HepG2 (cell line): ENCODE measurements at regions not wholly inside any gene's neighbourhood (a gene's known extent, or its start where the extent isn't known, plus 50 kb on each side); places are given as distances from the start of the nearest gene placed in this dataset.

ENCODE experiments used
- EP300 ChIP-seq, 3 experiments: sonication (generic) in 1 of 3; formaldehyde crosslinking in 1 of 3; IDR thresholded peaks; 2 replicates each; pipeline versions ENCODE4 v1.5.1 to v1.6.1; 2011 to 2020; ENCODE audit warnings: low read depth in 2 of 3, low read length in 2 of 3, borderline replicate concordance in 1 of 3, improper control_type of control experiment in 1 of 3, mild to moderate bottlenecking in 1 of 3, missing genetic modification reagents in 1 of 3, moderate library complexity in 1 of 3
- FOXK1 ChIP-seq: sonication (generic); formaldehyde crosslinking; IDR thresholded peaks from 2 replicates; pipeline ENCODE4 v1.4.0; 2020; ENCODE audit warnings: low read depth, missing genetic modification reagents, borderline replicate concordance
- NCOA1 ChIP-seq: sonication (generic); formaldehyde crosslinking; IDR thresholded peaks from 2 replicates; pipeline ENCODE4 v1.9.0; 2021; ENCODE audit warnings: missing genetic modification reagents
- PCBP1 ChIP-seq: fragments of 200-400 bp; formaldehyde crosslinking; IDR thresholded peaks from 2 replicates; pipeline ENCODE4 v1.6.1; 2017; ENCODE audit warnings: mild to moderate bottlenecking, low read depth, low read length, borderline replicate concordance
- SMC3 ChIP-seq: IDR thresholded peaks from 2 replicates; pipeline ENCODE4 v1.6.1; 2011; ENCODE audit warnings: low read length, improper control_type of control experiment
- YY1 ChIP-seq: IDR thresholded peaks from 2 replicates; pipeline ENCODE4 v1.6.1; 2011; ENCODE audit warnings: low read length, low read depth, moderate library complexity, mild to moderate bottlenecking; ENCODE audit not compliant: insufficient read depth, insufficient replicate concordance
- TF ChIP-seq, protein P1 (sequence below): IDR thresholded peaks from 2 replicates; pipeline ENCODE4 v1.6.1; 2012; ENCODE audit warnings: low read length, improper control_type of control experiment
- TF ChIP-seq, protein P2 (sequence below): sonication (generic); formaldehyde crosslinking; IDR thresholded peaks from 2 replicates; pipeline ENCODE4 v1.4.0; 2020; ENCODE audit warnings: missing genetic modification reagents

- TF ChIP-seq, protein P1, sequence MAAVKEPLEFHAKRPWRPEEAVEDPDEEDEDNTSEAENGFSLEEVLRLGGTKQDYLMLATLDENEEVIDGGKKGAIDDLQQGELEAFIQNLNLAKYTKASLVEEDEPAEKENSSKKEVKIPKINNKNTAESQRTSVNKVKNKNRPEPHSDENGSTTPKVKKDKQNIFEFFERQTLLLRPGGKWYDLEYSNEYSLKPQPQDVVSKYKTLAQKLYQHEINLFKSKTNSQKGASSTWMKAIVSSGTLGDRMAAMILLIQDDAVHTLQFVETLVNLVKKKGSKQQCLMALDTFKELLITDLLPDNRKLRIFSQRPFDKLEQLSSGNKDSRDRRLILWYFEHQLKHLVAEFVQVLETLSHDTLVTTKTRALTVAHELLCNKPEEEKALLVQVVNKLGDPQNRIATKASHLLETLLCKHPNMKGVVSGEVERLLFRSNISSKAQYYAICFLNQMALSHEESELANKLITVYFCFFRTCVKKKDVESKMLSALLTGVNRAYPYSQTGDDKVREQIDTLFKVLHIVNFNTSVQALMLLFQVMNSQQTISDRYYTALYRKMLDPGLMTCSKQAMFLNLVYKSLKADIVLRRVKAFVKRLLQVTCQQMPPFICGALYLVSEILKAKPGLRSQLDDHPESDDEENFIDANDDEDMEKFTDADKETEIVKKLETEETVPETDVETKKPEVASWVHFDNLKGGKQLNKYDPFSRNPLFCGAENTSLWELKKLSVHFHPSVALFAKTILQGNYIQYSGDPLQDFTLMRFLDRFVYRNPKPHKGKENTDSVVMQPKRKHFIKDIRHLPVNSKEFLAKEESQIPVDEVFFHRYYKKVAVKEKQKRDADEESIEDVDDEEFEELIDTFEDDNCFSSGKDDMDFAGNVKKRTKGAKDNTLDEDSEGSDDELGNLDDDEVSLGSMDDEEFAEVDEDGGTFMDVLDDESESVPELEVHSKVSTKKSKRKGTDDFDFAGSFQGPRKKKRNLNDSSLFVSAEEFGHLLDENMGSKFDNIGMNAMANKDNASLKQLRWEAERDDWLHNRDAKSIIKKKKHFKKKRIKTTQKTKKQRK, result no peak
- TF ChIP-seq SMC3 (no peak), NCOA1 (no peak), PCBP1 (no peak), FOXK1 (CRISPR knock-in tag) (no peak), EP300 (IDR thresholded peaks at IDR 0.05; ENCODE audit: low read depth in 2 of 2, low read length in 2 of 2) (no peak), EP300 (CRISPR knock-in tag; IDR thresholded peaks at IDR 0.05; ENCODE audit: borderline replicate concordance) (no peak), YY1 (no peak)
- TF ChIP-seq, protein P2, sequence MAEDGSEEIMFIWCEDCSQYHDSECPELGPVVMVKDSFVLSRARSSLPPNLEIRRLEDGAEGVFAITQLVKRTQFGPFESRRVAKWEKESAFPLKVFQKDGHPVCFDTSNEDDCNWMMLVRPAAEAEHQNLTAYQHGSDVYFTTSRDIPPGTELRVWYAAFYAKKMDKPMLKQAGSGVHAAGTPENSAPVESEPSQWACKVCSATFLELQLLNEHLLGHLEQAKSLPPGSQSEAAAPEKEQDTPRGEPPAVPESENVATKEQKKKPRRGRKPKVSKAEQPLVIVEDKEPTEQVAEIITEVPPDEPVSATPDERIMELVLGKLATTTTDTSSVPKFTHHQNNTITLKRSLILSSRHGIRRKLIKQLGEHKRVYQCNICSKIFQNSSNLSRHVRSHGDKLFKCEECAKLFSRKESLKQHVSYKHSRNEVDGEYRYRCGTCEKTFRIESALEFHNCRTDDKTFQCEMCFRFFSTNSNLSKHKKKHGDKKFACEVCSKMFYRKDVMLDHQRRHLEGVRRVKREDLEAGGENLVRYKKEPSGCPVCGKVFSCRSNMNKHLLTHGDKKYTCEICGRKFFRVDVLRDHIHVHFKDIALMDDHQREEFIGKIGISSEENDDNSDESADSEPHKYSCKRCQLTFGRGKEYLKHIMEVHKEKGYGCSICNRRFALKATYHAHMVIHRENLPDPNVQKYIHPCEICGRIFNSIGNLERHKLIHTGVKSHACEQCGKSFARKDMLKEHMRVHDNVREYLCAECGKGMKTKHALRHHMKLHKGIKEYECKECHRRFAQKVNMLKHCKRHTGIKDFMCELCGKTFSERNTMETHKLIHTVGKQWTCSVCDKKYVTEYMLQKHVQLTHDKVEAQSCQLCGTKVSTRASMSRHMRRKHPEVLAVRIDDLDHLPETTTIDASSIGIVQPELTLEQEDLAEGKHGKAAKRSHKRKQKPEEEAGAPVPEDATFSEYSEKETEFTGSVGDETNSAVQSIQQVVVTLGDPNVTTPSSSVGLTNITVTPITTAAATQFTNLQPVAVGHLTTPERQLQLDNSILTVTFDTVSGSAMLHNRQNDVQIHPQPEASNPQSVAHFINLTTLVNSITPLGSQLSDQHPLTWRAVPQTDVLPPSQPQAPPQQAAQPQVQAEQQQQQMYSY, result no peak
These were observed 180.7 kb downstream of the SLITRK6 start for GRCh38 chr13:85618521-85618920.
